K562 (cell line): ENCODE measurements at regions not wholly inside any gene's neighbourhood (a gene's known extent, or its start where the extent isn't known, plus 50 kb on each side); places are given as distances from the start of the nearest gene placed in this dataset.

Experiments
- ATAC-seq: fragments of 200-7000 bp; cut with Tn5 transposase; 3 replicates; pipeline ENCODE4 v1.9.1; 2020; ENCODE audit warnings: moderate library complexity
- BruUV-seq: library from RNA; stranded (reverse); fragments of 400-500 nt; replicated peaks from 2 replicates; lab custom pipeline; 2021; lab: Mats Ljungman, UMichigan
- CTCF ChIA-PET: fragments of 300-600 bp; formaldehyde crosslinking; extraction: SDS; loops from one replicate; lab custom pipeline; 2021; ENCODE audit warnings: low intra/inter-chr PET ratio; lab: Yijun Ruan, JAX
- POLR2A ChIA-PET: fragments of 300-600, 350-650 bp; sonication (Branson Sonifier 250); formaldehyde crosslinking; extraction: SDS; loops from one replicate; lab custom pipeline; 2021; ENCODE audit warnings: antibody characterized with exemption, inconsistent platforms; lab: Yijun Ruan, JAX
- DNase-seq, 4 experiments: peaks; one replicate each; pipeline versions ENCODE4 v3.0.0 to v3.0.0-alpha.2; 2011 to 2018; ENCODE audit warnings: low spot score in 3 of 4, mixed read lengths in 3 of 4; ENCODE audit errors: extremely low read depth in 1 of 4
- FAIRE-seq: peaks from 2 replicates; lab custom pipeline; 2011; peaks lifted over from hg19 to GRCh38; lab: Jason Lieb, UNC
- H2AFZ ChIP-seq: 2 replicates; pipeline ENCODE4 v1.6.0; 2011; ENCODE audit warnings: low read depth, low read length, control low read depth, inconsistent platforms
- H3K27ac ChIP-seq: fragments of 200-600 bp; 3 replicates; pipeline ENCODE4 v1.8.0; 2011; ENCODE audit warnings: low read depth, mild to moderate bottlenecking, control low read depth, inconsistent platforms, low read length, moderate library complexity, mixed read lengths; ENCODE audit errors: extremely low read depth
- H3K27me3 ChIP-seq, 2 experiments: fragments of 300-600 bp in 1 of 2; 2 replicates in 1 of 2; 3 replicates in 1 of 2; pipeline versions ENCODE4 v1.6.0 to v1.8.0; 2011; ENCODE audit warnings: inconsistent platforms in 2 of 2, low read length in 2 of 2, mild to moderate bottlenecking in 1 of 2, mixed read lengths in 1 of 2, moderate library complexity in 1 of 2; ENCODE audit not compliant: control insufficient read depth in 2 of 2, insufficient read depth in 2 of 2
- H3K36me3 ChIP-seq: fragments of 300-600 bp; 3 replicates; pipeline ENCODE4 v1.8.0; 2011; ENCODE audit warnings: mild to moderate bottlenecking, low read length, inconsistent platforms; ENCODE audit not compliant: control insufficient read depth, insufficient read depth
- H3K4me1 ChIP-seq, 2 experiments: fragments of 200-600 bp in 1 of 2; replicated peaks in 1 of 2; 2 replicates in 1 of 2; 3 replicates in 1 of 2; pipeline versions ENCODE4 v1.5.1 to v1.8.0; 2011; ENCODE audit warnings: inconsistent platforms in 2 of 2, low read length in 2 of 2, mild to moderate bottlenecking in 1 of 2, mixed read lengths in 1 of 2, moderate library complexity in 1 of 2; ENCODE audit not compliant: control insufficient read depth in 2 of 2, insufficient read depth in 2 of 2
- H3K4me2 ChIP-seq: 2 replicates; pipeline ENCODE4 v1.6.1; 2011; ENCODE audit warnings: low read length, control low read depth, inconsistent platforms, mixed read lengths; ENCODE audit not compliant: insufficient read depth
- H3K4me3 ChIP-seq: fragments of 200-600 bp; sonication (generic), shearing (Covaris generic); 2 replicates; pipeline ENCODE4 v1.5.1; 2016; ENCODE audit warnings: control low read depth, inconsistent platforms
- H3K79me2 ChIP-seq: fragments of 200-600 bp; 3 replicates; pipeline ENCODE4 v1.8.0; 2011; ENCODE audit warnings: low read length, inconsistent platforms; ENCODE audit not compliant: control insufficient read depth, insufficient read depth
- H3K9ac ChIP-seq, 2 experiments: 2 replicates each; pipeline versions ENCODE4 v1.6.0 to v1.6.1; 2011; ENCODE audit warnings: low read depth in 2 of 2, low read length in 2 of 2, control low read depth in 1 of 2, inconsistent platforms in 1 of 2, mild to moderate bottlenecking in 1 of 2, mixed read lengths in 1 of 2; ENCODE audit not compliant: insufficient read depth in 1 of 2
- H3K9me1 ChIP-seq: one replicate; pipeline ENCODE4 v1.6.0; 2011; ENCODE audit warnings: inconsistent platforms, mild to moderate bottlenecking, low read length, moderate library complexity; ENCODE audit not compliant: control insufficient read depth, insufficient read depth
- H3K9me3 ChIP-seq: replicated peaks from 2 replicates; pipeline ENCODE4 v1.5.1; 2011; ENCODE audit warnings: low read depth, low read length, inconsistent platforms; ENCODE audit not compliant: control insufficient read depth, insufficient read depth
- H4K20me1 ChIP-seq: replicated peaks from 2 replicates; pipeline ENCODE4 v1.6.1; 2011; ENCODE audit warnings: low read length, inconsistent platforms, mixed read lengths; ENCODE audit not compliant: control insufficient read depth, insufficient read depth
- ARID1B ChIP-seq: fragments of 450-650 bp; IDR thresholded peaks from 2 replicates; pipeline ENCODE4 v1.6.1; 2016; ENCODE audit warnings: antibody characterized with exemption, mild to moderate bottlenecking, inconsistent platforms
- CHCHD3 ChIP-seq: fragments of 250-450 bp; sonication (Bioruptor Pico); IDR thresholded peaks from 2 replicates; pipeline ENCODE4 v2.1.2; 2022; ENCODE audit warnings: mild to moderate bottlenecking
- COPS2 ChIP-seq: fragments of 450-650 bp; conservative IDR thresholded peaks from 2 replicates; pipeline ENCODE4 v1.6.1; 2016; ENCODE audit warnings: mild to moderate bottlenecking, moderate library complexity
- CREB3L1 ChIP-seq: fragments of 450-650 bp; IDR thresholded peaks from 2 replicates; pipeline ENCODE4 v1.6.1; 2014; ENCODE audit warnings: low read depth, mild to moderate bottlenecking, moderate library complexity, borderline replicate concordance
- E2F3 ChIP-seq: fragments of 250-450 bp; sonication (Bioruptor Pico); IDR thresholded peaks from 2 replicates; pipeline ENCODE4 v1.4.0; 2020; ENCODE audit warnings: mild to moderate bottlenecking
- ELK1 ChIP-seq: sonication (generic); formaldehyde crosslinking; IDR thresholded peaks from 2 replicates; pipeline ENCODE4 v1.8.1; 2022; ENCODE audit warnings: missing genetic modification reagents
- ELK3 ChIP-seq: fragments of 450-650 bp; formaldehyde crosslinking; IDR thresholded peaks from 2 replicates; pipeline ENCODE4 v1.4.0; 2020; ENCODE audit warnings: mild to moderate bottlenecking
- FUS ChIP-seq: fragments of 200-400 bp; formaldehyde crosslinking; optimal IDR thresholded peaks from 2 replicates; pipeline ENCODE3; 2017; ENCODE audit warnings: low read depth, low read length
- GTF2E2 ChIP-seq: fragments of 200-800 bp; sonication (Bioruptor generic); IDR thresholded peaks from 2 replicates; pipeline ENCODE4 v1.6.1; 2016; ENCODE audit warnings: missing genetic modification characterization, missing compliant biosample characterization
- HCFC1 ChIP-seq: IDR thresholded peaks from 2 replicates; pipeline ENCODE4 v1.6.1; 2012; ENCODE audit warnings: low read depth, low read length, improper control_type of control experiment
- HDAC8 ChIP-seq: fragments of 450-650 bp; IDR thresholded peaks from 2 replicates; pipeline ENCODE4 v1.6.1; 2016; ENCODE audit warnings: mild to moderate bottlenecking, missing genetic modification characterization, moderate library complexity, missing compliant biosample characterization
- LARP7 ChIP-seq: fragments of 450-650 bp; IDR thresholded peaks from 2 replicates; pipeline ENCODE4 v1.6.1; 2016
- POLR2AphosphoS2 ChIP-seq: IDR thresholded peaks from 2 replicates; pipeline ENCODE4 v1.6.1; 2012; ENCODE audit warnings: low read length, improper control_type of control experiment
- RBFOX2 ChIP-seq: fragments of 200-400 bp; formaldehyde crosslinking; IDR thresholded peaks from 2 replicates; pipeline ENCODE4 v1.6.1; 2017; ENCODE audit warnings: low read depth, mild to moderate bottlenecking, low read length, moderate library complexity
- SMC3 ChIP-seq: conservative IDR thresholded peaks from 2 replicates; pipeline ENCODE4 v1.6.1; 2011; ENCODE audit warnings: low read depth, low read length, improper control_type of control experiment; ENCODE audit not compliant: insufficient read depth
- SRSF3 ChIP-seq: fragments of 200-400 bp; formaldehyde crosslinking; IDR thresholded peaks from 2 replicates; pipeline ENCODE4 v1.6.1; 2016; ENCODE audit warnings: mild to moderate bottlenecking, low read length, moderate library complexity; ENCODE audit not compliant: insufficient read depth
- ZBTB43 ChIP-seq: sonication (generic); formaldehyde crosslinking; IDR thresholded peaks from 2 replicates; pipeline ENCODE4 v1.8.0; 2023; ENCODE audit warnings: mild to moderate bottlenecking, missing genetic modification reagents
- ZNF239 ChIP-seq: fragments of 250-450 bp; sonication (Bioruptor Pico); IDR thresholded peaks from 2 replicates; pipeline ENCODE4 v1.4.0; 2020; ENCODE audit warnings: mild to moderate bottlenecking
- ZNF584 ChIP-seq: fragments of 200-800 bp; sonication (Bioruptor generic); IDR thresholded peaks from 2 replicates; pipeline ENCODE4 v1.6.1; 2016; ENCODE audit warnings: low read depth, mild to moderate bottlenecking, missing genetic modification characterization, missing compliant biosample characterization
- WGBS: fragments of 100-300 bp; shearing (Covaris generic); methylation state at CpG from one replicate; pipeline ENCODE4 v1.1.6; 2016; ENCODE audit warnings: low coverage, mixed read lengths; ENCODE audit not compliant: insufficient coverage; ENCODE audit errors: missing lambda C conversion rate; 5-methylcytosine and 5-hydroxymethylcytosine counted together
- in situ Hi-C: fragments of 300-500 bp; cut with MboI; formaldehyde crosslinking; loops from 4 replicates; pipeline ENCODE4 v1.15.0; 2018; ENCODE audit warnings: inconsistent platforms, mixed read lengths
- intact Hi-C: fragments of 100-400 bp; cut with micrococcal nuclease; formaldehyde crosslinking; loops from 2 replicates; pipeline ENCODE4 v1.14.2; 2022

- TF ChIP-seq HDAC8 = no peak
- TF ChIP-seq HCFC1 = no peak
- TF ChIP-seq ZNF584 = no peak
- TF ChIP-seq SMC3 = no peak
- TF ChIP-seq POLR2AphosphoS2 = no peak
- TF ChIP-seq E2F3 (CRISPR knock-in tag) = no peak
- TF ChIP-seq ELK3 (CRISPR knock-in tag) = no peak
Observed at GRCh38 chr3:194871864-194872668, 186.4 kb downstream of the FAM43A start (continued).

DNA sequence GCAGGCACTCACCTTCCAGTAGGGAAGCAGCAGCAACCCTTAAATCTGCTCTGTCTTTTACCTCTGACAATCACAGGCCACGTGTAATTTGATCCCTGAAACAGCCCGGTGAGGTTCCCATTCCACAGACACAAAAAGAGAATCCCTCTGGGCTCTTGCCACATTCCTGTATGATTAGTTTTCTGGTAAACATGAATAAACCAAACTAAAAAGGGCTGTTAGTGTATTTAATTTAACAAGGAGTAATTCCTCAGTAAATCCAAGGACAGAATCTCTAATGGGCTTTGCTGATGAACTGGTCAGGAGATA, 186.9 kb downstream of the FAM43A start:
- 0% methylated on average over 2 of the region's 2 CpGs for whole genome bisulfite sequencing
- no peaks in the 10 kb centered on the region for H3K9me3 ChIP-seq
- no peak overlapping the region for H3K27ac ChIP-seq
- FAIRE-seq (no peak), ATAC-seq (no peak), DNase-seq (no peak)
- in situ Hi-C loops = no loop called here
- ChIA-PET CTCF (no interaction called here), POLR2A (no interaction called here)
- BruUV-seq = no TSS peak
- H2AFZ ChIP-seq = no peak overlapping the region
- H3K36me3 ChIP-seq = no peaks in the 10 kb centered on the region
- no peak overlapping the region for H3K4me3 ChIP-seq
- no peak overlapping the region for H3K9ac ChIP-seq
- no peak overlapping the region for H3K4me2 ChIP-seq
- H3K27me3 ChIP-seq = peaks cover 30 to 77% of the 10 kb centered on the region in 2 experiments
- H3K79me2 ChIP-seq = no peaks in the 10 kb centered on the region
- no peaks in the 10 kb centered on the region for H3K9me1 ChIP-seq
- H4K20me1 ChIP-seq = 0 out of 2 replicates have a peak, but pooled peaks cover 2% of the 10 kb centered on the region
- no peaks in the 10 kb centered on the region for H3K4me1 ChIP-seq
- intact Hi-C loops = no loop called here
- TF ChIP-seq RBFOX2 = no peak
- TF ChIP-seq ELK1 (CRISPR knock-in tag) = no peak
- TF ChIP-seq ZNF239 (CRISPR knock-in tag) = no peak
- no peak for TF ChIP-seq COPS2
- no peak for TF ChIP-seq FUS
- no peak for TF ChIP-seq CHCHD3 (CRISPR knock-in tag)
- TF ChIP-seq LARP7 = no peak
- no peak for TF ChIP-seq CREB3L1
- no peak for TF ChIP-seq GTF2E2 (tag)
- no peak for TF ChIP-seq ZBTB43 (CRISPR knock-in tag)
- no peak for TF ChIP-seq ARID1B
- TF ChIP-seq SRSF3 = no peak
